HL-60 (cell line): ENCODE measurements at regions not wholly inside any gene's neighbourhood (a gene's known extent, or its start where the extent isn't known, plus 50 kb on each side); places are given as distances from the start of the nearest gene placed in this dataset.

Experiments used
- DNase-seq, 2 experiments: peaks; one replicate each; pipeline ENCODE4 v3.0.0-alpha.2; 2010 to 2020; ENCODE audit warnings: low read depth in 1 of 2, low spot score in 1 of 2
- H3K27ac ChIP-seq: fragments of 250-450 bp; sonication (Bioruptor Pico); replicated peaks from 2 replicates; pipeline ENCODE4 v1.5.1; 2020; ENCODE audit warnings: mild to moderate bottlenecking, moderate library complexity
- H3K27me3 ChIP-seq: fragments of 250-450 bp; sonication (Bioruptor Pico); 2 replicates; pipeline ENCODE4 v1.5.1; 2021; ENCODE audit warnings: mild to moderate bottlenecking, moderate library complexity; ENCODE audit not compliant: insufficient read depth, poor library complexity, severe bottlenecking
- H3K4me3 ChIP-seq: replicated peaks from 2 replicates; pipeline ENCODE4 v1.5.1; 2011; ENCODE audit warnings: mild to moderate bottlenecking, control low read depth, low read length; ENCODE audit not compliant: insufficient read depth
- GABPA ChIP-seq: IDR thresholded peaks from 2 replicates; pipeline ENCODE4 v1.6.1; 2012; ENCODE audit warnings: low read depth
- POLR2AphosphoS5 ChIP-seq: IDR thresholded peaks from 2 replicates; pipeline ENCODE4 v1.6.1; 2012; ENCODE audit warnings: low read depth
- REST ChIP-seq: IDR thresholded peaks from 2 replicates; pipeline ENCODE4 v1.6.1; 2012; ENCODE audit warnings: low read depth; ENCODE audit not compliant: insufficient replicate concordance
- SPI1 ChIP-seq: IDR thresholded peaks from 2 replicates; pipeline ENCODE4 v1.6.1; 2012; ENCODE audit warnings: low read depth, mild to moderate bottlenecking, borderline replicate concordance
- TF ChIP-seq, protein P1 (sequence below): IDR thresholded peaks from one replicate; pipeline ENCODE4 v1.5.1; 2011; ENCODE audit warnings: low read length, control low read depth, inconsistent platforms; ENCODE audit not compliant: insufficient read depth

- no peak overlapping the region for H3K27ac ChIP-seq
- no peak overlapping the region for H3K4me3 ChIP-seq
- peaks cover 19% of the 10 kb centered on the region for H3K27me3 ChIP-seq
- TF ChIP-seq REST (no peak), POLR2AphosphoS5 (no peak), SPI1 (no peak), GABPA (no peak)
- TF ChIP-seq, protein P1, sequence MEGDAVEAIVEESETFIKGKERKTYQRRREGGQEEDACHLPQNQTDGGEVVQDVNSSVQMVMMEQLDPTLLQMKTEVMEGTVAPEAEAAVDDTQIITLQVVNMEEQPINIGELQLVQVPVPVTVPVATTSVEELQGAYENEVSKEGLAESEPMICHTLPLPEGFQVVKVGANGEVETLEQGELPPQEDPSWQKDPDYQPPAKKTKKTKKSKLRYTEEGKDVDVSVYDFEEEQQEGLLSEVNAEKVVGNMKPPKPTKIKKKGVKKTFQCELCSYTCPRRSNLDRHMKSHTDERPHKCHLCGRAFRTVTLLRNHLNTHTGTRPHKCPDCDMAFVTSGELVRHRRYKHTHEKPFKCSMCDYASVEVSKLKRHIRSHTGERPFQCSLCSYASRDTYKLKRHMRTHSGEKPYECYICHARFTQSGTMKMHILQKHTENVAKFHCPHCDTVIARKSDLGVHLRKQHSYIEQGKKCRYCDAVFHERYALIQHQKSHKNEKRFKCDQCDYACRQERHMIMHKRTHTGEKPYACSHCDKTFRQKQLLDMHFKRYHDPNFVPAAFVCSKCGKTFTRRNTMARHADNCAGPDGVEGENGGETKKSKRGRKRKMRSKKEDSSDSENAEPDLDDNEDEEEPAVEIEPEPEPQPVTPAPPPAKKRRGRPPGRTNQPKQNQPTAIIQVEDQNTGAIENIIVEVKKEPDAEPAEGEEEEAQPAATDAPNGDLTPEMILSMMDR: no peak
- DNase-seq: no peak
These were observed 501.0 kb downstream of the FOXO1 start for GRCh38 chr13:40165316-40165932.

DNA sequence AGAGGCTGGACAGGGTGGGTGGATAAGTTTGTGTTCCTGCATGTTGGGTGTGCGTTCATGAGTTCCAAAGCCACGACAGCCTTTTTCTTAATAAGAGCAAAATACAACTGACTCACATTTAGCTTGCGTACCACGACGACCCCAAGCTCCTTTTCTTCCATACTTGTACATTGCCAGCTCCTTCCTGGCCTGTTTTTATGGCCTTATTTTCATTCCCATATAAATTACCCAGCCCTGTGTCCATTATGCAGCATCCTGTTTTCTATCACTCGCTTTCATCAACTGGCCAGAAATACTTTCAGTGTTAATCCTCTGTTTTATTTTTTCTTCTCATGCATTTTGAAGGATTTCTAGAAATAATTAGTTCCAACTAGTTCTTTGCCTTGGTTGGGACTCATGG lies 499.1 kb downstream of the FOXO1 start:
- no peak overlapping the region for H3K4me3 ChIP-seq
- TF ChIP-seq SPI1 (no peak), REST (no peak), POLR2AphosphoS5 (no peak), GABPA (no peak)
- TF ChIP-seq, protein P1: no peak
- no peak for DNase-seq
- no peak overlapping the region for H3K27ac ChIP-seq
- peaks cover 19% of the 10 kb centered on the region for H3K27me3 ChIP-seq

DNA sequence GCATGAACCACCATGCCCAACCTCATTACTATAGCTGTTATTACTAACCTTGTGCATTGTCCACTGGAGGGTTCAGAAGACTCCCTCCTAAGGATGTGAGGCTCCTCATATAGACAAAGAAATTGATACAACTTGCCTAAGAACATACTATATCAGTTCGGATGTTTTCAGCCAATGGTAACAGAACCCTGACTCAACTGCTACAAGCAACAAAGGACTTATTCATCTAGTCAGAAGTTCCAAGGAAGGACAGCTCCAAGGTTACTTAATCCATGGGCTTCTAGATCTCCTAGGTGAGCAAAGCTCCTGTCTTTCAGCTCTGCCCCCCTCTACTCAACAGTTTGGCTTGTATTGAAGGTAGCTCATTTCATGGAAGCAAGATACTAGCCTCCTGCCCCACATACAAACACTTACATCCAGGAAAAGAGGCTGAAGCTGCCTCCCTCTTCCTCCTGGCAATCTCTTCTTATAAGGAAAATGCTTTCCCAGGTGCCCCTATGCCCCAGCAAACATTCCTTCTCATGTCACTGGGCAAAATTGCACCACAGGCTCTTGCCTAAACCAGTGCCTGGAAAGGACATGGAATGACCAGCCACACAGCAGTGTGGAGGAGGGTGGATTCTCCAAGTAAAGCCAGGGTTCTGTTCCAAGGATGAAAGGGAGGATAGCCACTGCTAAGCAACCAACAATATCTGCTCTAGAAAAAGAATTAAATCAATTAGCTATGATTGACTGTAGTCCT lies 497.8 kb downstream of the FOXO1 start:
- TF ChIP-seq SPI1: no peak
- TF ChIP-seq, protein P1: no peak
- TF ChIP-seq POLR2AphosphoS5: no peak
- no peak for TF ChIP-seq GABPA
- TF ChIP-seq REST: no peak
- Histone ChIP-seq H3K4me3 (no peak overlapping the region), H3K27ac (no peak overlapping the region), H3K27me3 (peaks cover 19% of the 10 kb centered on the region)
- no peak for DNase-seq
